Head of caudate nucleus (tissue), 42 donors: ENCODE measurements at regions not wholly inside any gene's neighbourhood (a gene's known extent, or its start where the extent isn't known, plus 50 kb on each side); places are given as distances from the start of the nearest gene placed in this dataset.

Experiments
- DNase-seq, 42 donors: peaks; one replicate each; pipeline versions ENCODE4 v3.0.0 to v3.0.0-alpha.2; 2020 to 2021; ENCODE audit warnings: mixed read lengths in 7 of 42
- intact Hi-C: fragments of 100-400 bp; cut with DNase I; formaldehyde crosslinking; loops from one replicate; pipeline ENCODE4 v1.15.0; 2022

GRCh38 chr1:58282623-58283387 is 263.7 kb downstream of the OMA1 start:
- intact Hi-C loops: no loop called here

GRCh38 chr1:58266242-58266641 is 280.3 kb downstream of the OMA1 start:
- intact Hi-C loops: no loop called here
- DNase-seq: no peak

More at GRCh38 chr1:58282623-58283387, 263.7 kb downstream of the OMA1 start:
- DNase-seq: peak in 27 of 42 donors; percentile 2 to 74 (median 20)

- intact Hi-C loops: no loop called here
- DNase-seq: no peak
Measured at GRCh38 chr1:58264462-58264861, 282.1 kb downstream of the OMA1 start.

- no peak for DNase-seq
- intact Hi-C loops: no loop called here
Measured at GRCh38 chr1:58262702-58263101, 283.8 kb downstream of the OMA1 start.

GRCh38 chr1:58258082-58258481 is 288.4 kb downstream of the OMA1 start:
- intact Hi-C loops: no loop called here

GRCh38 chr1:58257003-58257402 is 289.5 kb downstream of the OMA1 start:
- intact Hi-C loops: no loop called here
- no peak for DNase-seq

More at GRCh38 chr1:58258082-58258481, 288.4 kb downstream of the OMA1 start:
- DNase-seq: no peak

- DNase-seq: no peak
- intact Hi-C loops: no loop called here
Measured at GRCh38 chr1:58256546-58256945, 290.0 kb downstream of the OMA1 start.

- intact Hi-C loops: no loop called here
- peak in 2 of 42 donors; percentile 9 to 15 for DNase-seq
Measured at GRCh38 chr1:58256041-58256440, 290.5 kb downstream of the OMA1 start.

GRCh38 chr1:58255192-58255591 is 291.3 kb downstream of the OMA1 start:
- DNase-seq: no peak
- intact Hi-C loops: no loop called here

- intact Hi-C loops: no loop called here
- DNase-seq: peak in 6 of 42 donors; percentile 6 to 24 (median 16)
Measured at GRCh38 chr1:58251430-58252073, 295.0 kb downstream of the OMA1 start.

GRCh38 chr1:58250587-58250948 is 296.0 kb downstream of the OMA1 start:
- intact Hi-C loops: no loop called here
- DNase-seq: no peak

- intact Hi-C loops: no loop called here
- DNase-seq: peak; percentile 40 to 91 (median 71)
Measured at GRCh38 chr1:58249737-58250586, 296.6 kb downstream of the OMA1 start.

GRCh38 chr1:58249388-58249736 is 297.2 kb downstream of the OMA1 start:
- intact Hi-C loops: no loop called here
- DNase-seq: peak in 1 of 42 donors; percentile 1

- intact Hi-C loops: no loop called here
- peak in 4 of 42 donors; percentile 4 to 17 (median 10) for DNase-seq
Measured at GRCh38 chr1:58248791-58249190, 297.7 kb downstream of the OMA1 start.

- intact Hi-C loops: no loop called here
- DNase-seq: peak in 10 of 42 donors; percentile 18 to 50 (median 30)
Measured at GRCh38 chr1:58248072-58248471, 298.5 kb downstream of the OMA1 start.

- no peak for DNase-seq
- intact Hi-C loops: no loop called here
Measured at GRCh38 chr1:58246549-58246948, 300.0 kb downstream of the OMA1 start.

GRCh38 chr1:58244872-58245271 is 301.7 kb downstream of the OMA1 start:
- intact Hi-C loops: no loop called here
- DNase-seq: no peak

GRCh38 chr1:58238846-58239245 is 307.7 kb downstream of the OMA1 start:
- DNase-seq: no peak
- intact Hi-C loops: no loop called here

- intact Hi-C loops: no loop called here
Measured at GRCh38 chr1:58233729-58234128, 312.8 kb downstream of the OMA1 start.

GRCh38 chr1:58231204-58231603 is 315.3 kb downstream of the OMA1 start:
- no peak for DNase-seq
- intact Hi-C loops: no loop called here

More at GRCh38 chr1:58233729-58234128, 312.8 kb downstream of the OMA1 start:
- DNase-seq: no peak
